ENCODE measurements at regions not wholly inside any gene's neighbourhood (a gene's known extent, or its start where the extent isn't known, plus 50 kb on each side); places are given as distances from the start of the nearest gene placed in this dataset.

DNA sequence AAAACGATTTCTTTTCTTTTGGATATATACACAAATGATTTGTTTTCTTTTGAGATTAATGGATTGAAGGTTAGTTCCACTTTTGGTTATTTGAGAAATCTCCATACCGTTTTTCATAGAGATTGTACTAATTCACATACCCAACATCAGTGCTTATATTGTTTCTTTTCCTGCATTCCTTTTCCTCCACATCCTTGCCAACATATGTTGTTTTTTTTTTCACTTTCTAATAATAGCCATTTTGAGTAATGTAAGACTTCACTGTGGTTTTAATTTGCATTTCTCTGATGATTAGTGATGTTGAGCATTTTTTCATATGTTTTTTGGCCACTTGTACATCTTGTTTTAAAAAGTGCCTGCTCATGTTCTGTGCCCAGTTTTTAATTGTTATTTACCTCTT is 846.4 kb upstream of the EYS start:
- TF ChIP-seq CTCF (IDR thresholded peaks at IDR 0.05; ENCODE audit: unreplicated experiment in 3 of 3), result no peak
- peaks cover 40% of the 10 kb centered on the region for H3K9me3 Mint-ChIP-seq
- H3K36me3 Mint-ChIP-seq (ENCODE audit: low read depth), result no peaks in the 10 kb centered on the region
- H3K27me3 Mint-ChIP-seq (ENCODE audit: low read depth), result no peaks in the 10 kb centered on the region
- no peaks in the 10 kb centered on the region for H3K4me1 Mint-ChIP-seq
- H3K4me3 Mint-ChIP-seq, result no peak overlapping the region
- no peak overlapping the region for H3K27ac Mint-ChIP-seq

- H3K4me1 Mint-ChIP-seq, result peaks cover 5% of the 10 kb centered on the region
- H3K4me3 Mint-ChIP-seq, result no peak overlapping the region
- H3K27me3 Mint-ChIP-seq (ENCODE audit: low read depth), result no peaks in the 10 kb centered on the region
- H3K9me3 Mint-ChIP-seq, result peaks cover 14% of the 10 kb centered on the region
- H3K36me3 Mint-ChIP-seq (ENCODE audit: low read depth), result no peaks in the 10 kb centered on the region
- no peak for TF ChIP-seq CTCF (IDR thresholded peaks at IDR 0.05; ENCODE audit: unreplicated experiment in 3 of 3)
- H3K27ac Mint-ChIP-seq, result no peak overlapping the region
These were observed 831.6 kb upstream of the EYS start for GRCh38 chr6:66538551-66539135.

GRCh38 chr6:66533921-66534404 is 826.9 kb upstream of the EYS start:
- no peaks in the 10 kb centered on the region for H3K36me3 Mint-ChIP-seq (ENCODE audit: low read depth)
- H3K27ac Mint-ChIP-seq, result peak overlapping the region in 1 of 3 experiments; percentile 9
- H3K4me1 Mint-ChIP-seq, result peaks cover 5% of the 10 kb centered on the region
- H3K4me3 Mint-ChIP-seq, result no peak overlapping the region
- no peak for TF ChIP-seq CTCF (IDR thresholded peaks at IDR 0.05; ENCODE audit: unreplicated experiment in 3 of 3)
- H3K27me3 Mint-ChIP-seq (ENCODE audit: low read depth), result no peaks in the 10 kb centered on the region
- H3K9me3 Mint-ChIP-seq, result no peaks in the 10 kb centered on the region

DNA sequence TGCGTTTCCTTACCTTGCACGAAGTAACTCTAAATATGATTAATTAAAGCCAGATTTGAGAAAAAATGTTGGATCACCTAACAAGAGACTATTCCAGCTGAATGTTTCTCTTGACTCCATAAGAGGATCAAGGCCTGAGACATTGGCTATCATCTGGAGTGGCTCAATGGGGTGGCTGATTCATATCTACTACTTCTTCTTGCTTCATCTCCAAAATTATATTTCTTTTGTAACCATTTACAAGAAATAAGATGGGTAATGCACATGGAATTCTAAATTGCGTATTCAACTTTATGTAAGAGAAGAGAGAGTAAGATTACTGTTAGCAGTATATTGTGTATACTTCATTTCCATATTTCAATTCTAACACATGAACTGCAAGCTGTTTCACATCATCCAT is 819.0 kb upstream of the EYS start:
- no peaks in the 10 kb centered on the region for H3K27me3 Mint-ChIP-seq (ENCODE audit: low read depth)
- no peaks in the 10 kb centered on the region for H3K36me3 Mint-ChIP-seq (ENCODE audit: low read depth)
- no peaks in the 10 kb centered on the region for H3K9me3 Mint-ChIP-seq
- no peaks in the 10 kb centered on the region for H3K4me1 Mint-ChIP-seq
- TF ChIP-seq CTCF (IDR thresholded peaks at IDR 0.05; ENCODE audit: unreplicated experiment in 3 of 3), result no peak
- no peak overlapping the region for H3K27ac Mint-ChIP-seq
- H3K4me3 Mint-ChIP-seq, result no peak overlapping the region

DNA sequence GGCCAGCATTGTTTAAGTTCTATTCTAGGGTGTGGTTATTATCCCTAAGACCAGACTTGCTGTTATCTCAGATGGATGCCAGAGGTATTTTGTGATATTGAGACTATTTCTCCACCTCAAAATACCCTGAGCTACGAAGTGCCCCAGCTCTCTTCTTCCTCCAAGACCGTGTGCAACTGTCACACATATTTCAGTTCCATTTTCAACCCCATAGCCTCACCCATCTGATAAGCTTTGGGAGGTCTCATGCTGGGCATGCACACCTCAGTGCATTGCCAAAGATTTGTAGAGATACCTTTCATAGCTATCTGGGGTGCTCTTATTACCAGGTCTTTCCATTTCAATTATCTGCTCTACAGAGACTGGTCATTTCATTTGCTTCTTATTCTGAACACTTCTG is 815.8 kb upstream of the EYS start:
- H3K36me3 Mint-ChIP-seq (ENCODE audit: low read depth), result no peaks in the 10 kb centered on the region
- TF ChIP-seq CTCF (IDR thresholded peaks at IDR 0.05; ENCODE audit: unreplicated experiment in 3 of 3), result no peak
- H3K27ac Mint-ChIP-seq, result no peak overlapping the region
- no peaks in the 10 kb centered on the region for H3K4me1 Mint-ChIP-seq
- H3K27me3 Mint-ChIP-seq (ENCODE audit: low read depth), result no peaks in the 10 kb centered on the region
- no peaks in the 10 kb centered on the region for H3K9me3 Mint-ChIP-seq
- H3K4me3 Mint-ChIP-seq, result no peak overlapping the region

DNA sequence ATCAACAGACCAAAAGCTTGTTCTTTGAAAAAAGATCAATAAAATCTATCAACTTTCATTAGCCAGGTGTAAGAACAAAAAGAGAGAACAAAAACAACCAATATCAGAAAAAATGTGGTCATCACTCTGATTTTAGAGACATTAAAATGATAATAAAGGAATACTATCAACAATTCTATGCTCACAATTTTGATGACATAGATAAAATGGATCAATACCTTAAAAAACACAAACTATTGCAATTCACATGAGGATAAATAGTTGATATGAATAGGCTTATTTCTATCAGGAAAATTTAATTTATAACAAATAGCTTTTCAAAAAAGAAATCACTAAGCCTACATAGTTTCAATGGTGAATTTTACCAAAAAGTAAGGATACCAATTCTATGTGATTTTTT is 809.4 kb upstream of the EYS start:
- Mint-ChIP-seq H3K4me3 (no peak overlapping the region), H3K36me3 (ENCODE audit: low read depth) (no peaks in the 10 kb centered on the region), H3K27me3 (ENCODE audit: low read depth) (no peaks in the 10 kb centered on the region), H3K27ac (no peak overlapping the region), H3K4me1 (no peaks in the 10 kb centered on the region), H3K9me3 (no peaks in the 10 kb centered on the region)
- TF ChIP-seq CTCF (IDR thresholded peaks at IDR 0.05; ENCODE audit: unreplicated experiment in 3 of 3), result no peak

Measured in nephron (organoid).